ENCODE measurements at regions not wholly inside any gene's neighbourhood (a gene's known extent, or its start where the extent isn't known, plus 50 kb on each side); places are given as distances from the start of the nearest gene placed in this dataset.
"Not testable (repeated sequence)": the region's sequence is repeated elsewhere in the genome, so short reads cannot be mapped to it uniquely, and the experiment has no call there.

DNA sequence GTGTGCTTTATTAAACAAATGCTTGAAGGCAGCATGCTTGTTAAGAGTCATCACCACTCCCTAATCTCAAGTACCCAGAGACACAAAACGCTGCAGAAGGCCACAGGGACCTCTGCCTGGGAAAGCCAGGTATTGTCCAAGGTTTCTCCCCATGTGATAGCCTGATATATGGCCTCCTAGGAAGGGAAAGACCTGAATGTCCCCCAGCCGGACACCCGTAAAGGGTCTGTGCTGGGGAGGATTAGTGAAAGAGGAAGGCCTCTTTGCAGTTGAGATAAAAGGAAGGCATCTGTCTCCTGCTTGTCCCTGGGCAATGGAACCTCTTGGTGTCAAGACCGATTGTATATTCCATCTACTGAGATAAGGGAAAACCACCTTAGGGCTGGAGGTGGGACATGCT, 159.7 kb downstream of the ADRA2C start:
- not testable (repeated sequence) for DNase-seq; H3K4me3 ChIP-seq (ENCODE audit: low read depth, low read length); H3K4ac ChIP-seq (ENCODE audit: low read depth, low read length); H3K27ac ChIP-seq (ENCODE audit: low read depth, low read length); H2BK5ac ChIP-seq (ENCODE audit: low read depth, low read length, poor library complexity); H3K79me2 ChIP-seq (ENCODE audit: control insufficient read depth, insufficient read depth, low read length, poor library complexity); H3K9ac ChIP-seq (ENCODE audit: low read length); H3K18ac ChIP-seq (ENCODE audit: low read length); H2AFZ ChIP-seq (ENCODE audit: insufficient read depth, low read length, poor library complexity); H2AK5ac ChIP-seq (ENCODE audit: low read length); H2BK12ac ChIP-seq (ENCODE audit: low read length); H4K8ac ChIP-seq (ENCODE audit: low read depth, low read length); H3K4me2 ChIP-seq (ENCODE audit: low read length); H4K91ac ChIP-seq (ENCODE audit: low read depth, low read length); H3K14ac ChIP-seq (ENCODE audit: low read length); H3K23ac ChIP-seq (ENCODE audit: low read length); H3K9me3 ChIP-seq (ENCODE audit: insufficient read depth, low read depth, low read length); H3K27me3 ChIP-seq (ENCODE audit: insufficient read depth, low read length); H3K79me1 ChIP-seq (ENCODE audit: low read length); H3K36me3 ChIP-seq (ENCODE audit: control insufficient read depth in 1 of 2, insufficient read depth in 2 of 2, low read length in 2 of 2); H4K12ac ChIP-seq (ENCODE audit: low read depth, low read length); H2BK120ac ChIP-seq (ENCODE audit: insufficient read depth, low read length, poor library complexity)
- H3K4me1 ChIP-seq (ENCODE audit: control insufficient read depth in 1 of 2, insufficient read depth in 2 of 2, low read length in 2 of 2): peaks cover 8 to 12% of the 10 kb centered on the region in 2 experiments
- WGBS (ENCODE audit: extremely low coverage, insufficient coverage, insufficient read length): no CpG with 5 or more reads among the region's 4 CpGs

DNA sequence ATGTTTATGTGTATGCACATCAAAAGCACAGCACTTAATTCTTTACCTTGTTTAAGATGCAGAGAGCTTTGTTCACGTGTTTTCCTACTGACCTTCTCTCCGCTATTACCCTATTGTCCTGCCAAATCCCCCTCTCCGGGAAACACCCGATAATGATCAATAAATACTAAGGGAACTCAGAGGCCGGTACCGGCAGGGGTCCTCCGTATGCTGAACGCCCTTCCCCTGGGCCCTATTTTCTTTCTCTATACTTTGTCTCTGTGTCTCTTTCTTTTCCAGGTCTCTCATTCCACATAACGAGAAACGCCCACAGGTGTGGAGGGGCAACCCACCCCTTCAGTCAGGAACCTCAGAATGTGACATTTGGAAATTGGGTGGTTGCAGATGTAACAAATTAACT, 160.1 kb downstream of the ADRA2C start:
- not testable (repeated sequence) for H2BK120ac ChIP-seq (ENCODE audit: insufficient read depth, low read length, poor library complexity); H4K8ac ChIP-seq (ENCODE audit: low read depth, low read length); H2AK5ac ChIP-seq (ENCODE audit: low read length); H2BK12ac ChIP-seq (ENCODE audit: low read length); H2BK5ac ChIP-seq (ENCODE audit: low read depth, low read length, poor library complexity); H4K12ac ChIP-seq (ENCODE audit: low read depth, low read length); H3K4me2 ChIP-seq (ENCODE audit: low read length); H2AFZ ChIP-seq (ENCODE audit: insufficient read depth, low read length, poor library complexity); H3K27ac ChIP-seq (ENCODE audit: low read depth, low read length); H3K4ac ChIP-seq (ENCODE audit: low read depth, low read length); H3K14ac ChIP-seq (ENCODE audit: low read length); H3K79me1 ChIP-seq (ENCODE audit: low read length); H3K79me2 ChIP-seq (ENCODE audit: control insufficient read depth, insufficient read depth, low read length, poor library complexity); H3K27me3 ChIP-seq (ENCODE audit: insufficient read depth, low read length); H4K91ac ChIP-seq (ENCODE audit: low read depth, low read length); H3K9ac ChIP-seq (ENCODE audit: low read length); H3K18ac ChIP-seq (ENCODE audit: low read length); H3K4me3 ChIP-seq (ENCODE audit: low read depth, low read length); DNase-seq; H3K9me3 ChIP-seq (ENCODE audit: insufficient read depth, low read depth, low read length); H3K36me3 ChIP-seq (ENCODE audit: control insufficient read depth in 1 of 2, insufficient read depth in 2 of 2, low read length in 2 of 2); H3K23ac ChIP-seq (ENCODE audit: low read length)
- peaks cover 8 to 12% of the 10 kb centered on the region in 2 experiments for H3K4me1 ChIP-seq (ENCODE audit: control insufficient read depth in 1 of 2, insufficient read depth in 2 of 2, low read length in 2 of 2)
- no CpG with 5 or more reads among the region's 10 CpGs for WGBS (ENCODE audit: extremely low coverage, insufficient coverage, insufficient read length)

- not testable (repeated sequence) for H2AK5ac ChIP-seq (ENCODE audit: low read length); H2AFZ ChIP-seq (ENCODE audit: insufficient read depth, low read length, poor library complexity); H4K12ac ChIP-seq (ENCODE audit: low read depth, low read length); H2BK120ac ChIP-seq (ENCODE audit: insufficient read depth, low read length, poor library complexity); H3K23ac ChIP-seq (ENCODE audit: low read length); H3K4ac ChIP-seq (ENCODE audit: low read depth, low read length); H3K9ac ChIP-seq (ENCODE audit: low read length); H3K9me3 ChIP-seq (ENCODE audit: insufficient read depth, low read depth, low read length); H3K36me3 ChIP-seq (ENCODE audit: control insufficient read depth in 1 of 2, insufficient read depth in 2 of 2, low read length in 2 of 2); H3K4me3 ChIP-seq (ENCODE audit: low read depth, low read length); H3K79me2 ChIP-seq (ENCODE audit: control insufficient read depth, insufficient read depth, low read length, poor library complexity); H3K79me1 ChIP-seq (ENCODE audit: low read length); H3K4me2 ChIP-seq (ENCODE audit: low read length); H3K27me3 ChIP-seq (ENCODE audit: insufficient read depth, low read length); H2BK5ac ChIP-seq (ENCODE audit: low read depth, low read length, poor library complexity)
- peak overlapping the region; percentile 22 for H4K8ac ChIP-seq (ENCODE audit: low read depth, low read length)
- peak overlapping the region; percentile 67 for H3K18ac ChIP-seq (ENCODE audit: low read length)
- WGBS (ENCODE audit: extremely low coverage, insufficient coverage, insufficient read length): no CpG with 5 or more reads among the region's 11 CpGs
- peak overlapping the region; percentile 81 for H4K91ac ChIP-seq (ENCODE audit: low read depth, low read length)
- peak overlapping the region; percentile 65 for H2BK12ac ChIP-seq (ENCODE audit: low read length)
- peak overlapping the region; percentile 46 for H3K27ac ChIP-seq (ENCODE audit: low read depth, low read length)
- peak; percentile 21 to 49 for DNase-seq
- H3K14ac ChIP-seq (ENCODE audit: low read length): peak overlapping the region; percentile 64
- peaks cover 8 to 12% of the 10 kb centered on the region in 2 experiments for H3K4me1 ChIP-seq (ENCODE audit: control insufficient read depth in 1 of 2, insufficient read depth in 2 of 2, low read length in 2 of 2)
Observed at GRCh38 chr4:3926969-3927755, 161.0 kb downstream of the ADRA2C start.

DNA sequence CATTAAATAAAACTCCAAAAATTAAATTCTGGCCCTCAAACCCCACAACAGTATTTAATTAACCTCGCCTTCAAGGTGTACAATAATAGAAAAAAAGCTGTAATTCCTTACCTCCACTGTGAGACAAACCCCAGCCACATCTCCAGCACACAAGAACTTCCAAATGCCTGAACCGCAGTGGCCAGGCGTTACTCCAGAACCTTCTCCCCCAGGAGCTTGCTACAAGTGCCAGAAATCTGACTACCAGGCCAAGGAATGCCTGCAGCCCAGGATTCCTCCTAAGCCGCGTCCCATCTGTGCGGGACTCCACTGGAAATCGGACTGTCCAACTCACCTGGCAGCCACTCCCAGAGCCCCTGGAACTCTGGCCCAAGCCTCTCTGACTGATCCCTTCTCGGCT, 163.2 kb downstream of the ADRA2C start:
- H3K4me2 ChIP-seq (ENCODE audit: low read length); H2BK120ac ChIP-seq (ENCODE audit: insufficient read depth, low read length, poor library complexity); H3K14ac ChIP-seq (ENCODE audit: low read length); H3K18ac ChIP-seq (ENCODE audit: low read length); H4K8ac ChIP-seq (ENCODE audit: low read depth, low read length); H3K79me2 ChIP-seq (ENCODE audit: control insufficient read depth, insufficient read depth, low read length, poor library complexity); H3K79me1 ChIP-seq (ENCODE audit: low read length); H3K9me3 ChIP-seq (ENCODE audit: insufficient read depth, low read depth, low read length); H3K4me3 ChIP-seq (ENCODE audit: low read depth, low read length); H3K23ac ChIP-seq (ENCODE audit: low read length); H2BK12ac ChIP-seq (ENCODE audit: low read length); H2BK5ac ChIP-seq (ENCODE audit: low read depth, low read length, poor library complexity); H3K36me3 ChIP-seq (ENCODE audit: control insufficient read depth in 1 of 2, insufficient read depth in 2 of 2, low read length in 2 of 2); H2AK5ac ChIP-seq (ENCODE audit: low read length); H3K27me3 ChIP-seq (ENCODE audit: insufficient read depth, low read length); H2AFZ ChIP-seq (ENCODE audit: insufficient read depth, low read length, poor library complexity); H4K12ac ChIP-seq (ENCODE audit: low read depth, low read length); H3K9ac ChIP-seq (ENCODE audit: low read length); H3K4ac ChIP-seq (ENCODE audit: low read depth, low read length): not testable (repeated sequence)
- WGBS (ENCODE audit: extremely low coverage, insufficient coverage, insufficient read length): no CpG with 5 or more reads among the region's 8 CpGs
- Histone ChIP-seq H3K27ac (ENCODE audit: low read depth, low read length) (peak overlapping the region; percentile 65), H3K4me1 (ENCODE audit: control insufficient read depth in 1 of 2, insufficient read depth in 2 of 2, low read length in 2 of 2) (peaks cover 12% of the 10 kb centered on the region in 2 experiments), H4K91ac (ENCODE audit: low read depth, low read length) (peak overlapping the region; percentile 55)
- peak; percentile 18 to 22 for DNase-seq

Data from trophoblast cell (in vitro differentiated cells and primary cell).